PC-9 (cell line): ENCODE measurements at regions not wholly inside any gene's neighbourhood (a gene's known extent, or its start where the extent isn't known, plus 50 kb on each side); places are given as distances from the start of the nearest gene placed in this dataset.

Source experiments
- BruUV-seq: library from RNA; stranded (reverse); fragments of 400-500 nt; replicated peaks from 2 replicates; lab custom pipeline; 2021; lab: Mats Ljungman, UMichigan
- CTCF ChIA-PET: fragments of 300-600 bp; sonication (Branson Sonifier 250); formaldehyde crosslinking; loops from one replicate; lab custom pipeline; 2022; ENCODE audit warnings: antibody characterized with exemption; lab: Charles Lee
- POLR2A ChIA-PET: fragments of 300-600 bp; sonication (Branson Sonifier 250); formaldehyde crosslinking; loops from one replicate; lab custom pipeline; 2022; ENCODE audit warnings: antibody characterized with exemption; ENCODE audit not compliant: unreplicated experiment; lab: Charles Lee
- DNase-seq, 2 experiments: peaks; one replicate each; pipeline versions ENCODE4 v3.0.0 to v3.0.0-alpha.2; 2015 to 2022; ENCODE audit warnings: mixed read lengths in 1 of 2
- H2AFZ ChIP-seq: fragments of 200-600 bp; sonication (generic); 2 replicates; pipeline ENCODE4 v1.8.1; 2017; ENCODE audit warnings: antibody characterized with exemption
- H3F3A ChIP-seq: fragments of 200-600 bp; sonication (generic); 2 replicates; pipeline ENCODE4 v1.8.1; 2017; ENCODE audit warnings: antibody characterized with exemption, mild to moderate bottlenecking, low read depth; ENCODE audit not compliant: insufficient read depth
- H3K27ac ChIP-seq: fragments of 200-600 bp; sonication (generic); 2 replicates; pipeline ENCODE4 v1.6.1; 2016; ENCODE audit warnings: mixed run types
- H3K27me3 ChIP-seq: fragments of 200-600 bp; sonication (generic); 2 replicates; pipeline ENCODE4 v1.6.1; 2016; ENCODE audit warnings: low read depth, mixed run types; ENCODE audit not compliant: insufficient read depth
- H3K36me3 ChIP-seq: fragments of 200-600 bp; sonication (generic); 2 replicates; pipeline ENCODE4 v1.6.1; 2016; ENCODE audit warnings: low read depth, mixed run types
- H3K4me1 ChIP-seq: fragments of 200-600 bp; sonication (generic); replicated peaks from 2 replicates; pipeline ENCODE4 v1.6.1; 2016; ENCODE audit warnings: mixed run types; ENCODE audit not compliant: insufficient read depth
- H3K4me2 ChIP-seq: fragments of 200-600 bp; sonication (generic); 2 replicates; pipeline ENCODE4 v1.6.1; 2017; ENCODE audit warnings: mixed run types
- H3K4me3 ChIP-seq: fragments of 200-600 bp; sonication (generic); 2 replicates; pipeline ENCODE4 v1.6.1; 2016; ENCODE audit warnings: mixed run types
- H3K79me2 ChIP-seq: fragments of 200-600 bp; sonication (generic); 2 replicates; pipeline ENCODE4 v1.6.1; 2017; ENCODE audit warnings: low read depth, mixed run types
- H3K9me2 ChIP-seq: fragments of 200-600 bp; sonication (generic); 2 replicates; pipeline ENCODE4 v1.8.1; 2017; ENCODE audit warnings: mild to moderate bottlenecking; ENCODE audit not compliant: insufficient read depth
- H3K9me3 ChIP-seq: fragments of 200-600 bp; sonication (generic); 2 replicates; pipeline ENCODE4 v1.8.1; 2016; ENCODE audit warnings: low read depth; ENCODE audit not compliant: insufficient read depth
- H4K20me1 ChIP-seq: fragments of 200-600 bp; sonication (generic); 2 replicates; pipeline ENCODE4 v1.8.1; 2017; ENCODE audit not compliant: insufficient read depth
- CTCF ChIP-seq: fragments of 200-600 bp; sonication (generic); conservative IDR thresholded peaks from 2 replicates; pipeline ENCODE4 v1.6.1; 2017; ENCODE audit warnings: mixed run types, antibody characterized with exemption, mild to moderate bottlenecking, moderate library complexity
- EZH2 ChIP-seq: fragments of 200-600 bp; sonication (generic); IDR thresholded peaks from 2 replicates; pipeline ENCODE4 v1.8.0; 2017; ENCODE audit warnings: antibody characterized with exemption, low read depth
- intact Hi-C: fragments of 100-400 bp; cut with micrococcal nuclease; formaldehyde crosslinking; loops from one replicate; pipeline ENCODE4 v1.10.0; 2022; ENCODE audit not compliant: unreplicated experiment

- intact Hi-C loops, result loop anchor here (10.0 kb wide), 2 partner anchors 112 to 152 kb away; no protein-coding TSS in a partner anchor
- no peaks in the 10 kb centered on the region for H4K20me1 ChIP-seq
- H3F3A ChIP-seq, result no peaks in the 10 kb centered on the region
- H3K4me1 ChIP-seq, result peaks cover 12% of the 10 kb centered on the region
- H3K27ac ChIP-seq, result no peak overlapping the region
- no TSS peak for BruUV-seq
- H3K27me3 ChIP-seq, result no peaks in the 10 kb centered on the region
- H2AFZ ChIP-seq, result no peak overlapping the region
- no peaks in the 10 kb centered on the region for H3K36me3 ChIP-seq
- H3K79me2 ChIP-seq, result no peaks in the 10 kb centered on the region
- no peaks in the 10 kb centered on the region for H3K9me3 ChIP-seq
- no peaks in the 10 kb centered on the region for H3K9me2 ChIP-seq
- no peak overlapping the region for H3K4me3 ChIP-seq
- no peak for DNase-seq
- ChIA-PET POLR2A (no interaction called here), CTCF (no interaction called here)
- H3K4me2 ChIP-seq, result no peak overlapping the region
- TF ChIP-seq CTCF (no peak), EZH2 (no peak)
Observed at GRCh38 chr11:130672911-130673310, 224.5 kb downstream of the ADAMTS15 start.

- TF ChIP-seq EZH2 (no peak), CTCF (no peak)
- Histone ChIP-seq H3K27ac (no peak overlapping the region), H3K9me2 (no peaks in the 10 kb centered on the region), H4K20me1 (no peaks in the 10 kb centered on the region), H3K79me2 (no peaks in the 10 kb centered on the region), H2AFZ (no peak overlapping the region), H3K4me2 (no peak overlapping the region), H3F3A (no peaks in the 10 kb centered on the region), H3K4me3 (no peak overlapping the region), H3K36me3 (no peaks in the 10 kb centered on the region; the same call in 1 of the 2 replicates), H3K27me3 (no peaks in the 10 kb centered on the region), H3K4me1 (peaks cover 15% of the 10 kb centered on the region), H3K9me3 (peaks cover 5% of the 10 kb centered on the region)
- ChIA-PET CTCF (no interaction called here), POLR2A (no interaction called here)
- DNase-seq, result no peak
- intact Hi-C loops, result loop anchor here (10.0 kb wide), 2 partner anchors 111 to 151 kb away; no protein-coding TSS in a partner anchor
- no TSS peak for BruUV-seq
Observed at GRCh38 chr11:130673698-130674097, 225.3 kb downstream of the ADAMTS15 start.

- H3K27ac ChIP-seq, result no peak overlapping the region
- peaks cover 15% of the 10 kb centered on the region for H3K4me1 ChIP-seq
- no peak for TF ChIP-seq CTCF
- no peak for TF ChIP-seq EZH2
- intact Hi-C loops, result loop anchor here (10.0 kb wide), 2 partner anchors 110 to 150 kb away; no protein-coding TSS in a partner anchor
- no peaks in the 10 kb centered on the region; the same call in 1 of the 2 replicates for H3K36me3 ChIP-seq
- DNase-seq, result no peak
- ChIA-PET POLR2A (no interaction called here), CTCF (no interaction called here)
- H3K4me3 ChIP-seq, result no peak overlapping the region
- H3F3A ChIP-seq, result no peaks in the 10 kb centered on the region
- H3K27me3 ChIP-seq, result no peaks in the 10 kb centered on the region
- H3K9me2 ChIP-seq, result no peaks in the 10 kb centered on the region
- H2AFZ ChIP-seq, result no peak overlapping the region
- H4K20me1 ChIP-seq, result no peaks in the 10 kb centered on the region
- BruUV-seq, result no TSS peak
- H3K4me2 ChIP-seq, result no peak overlapping the region
- H3K79me2 ChIP-seq, result no peaks in the 10 kb centered on the region
- peaks cover 16% of the 10 kb centered on the region for H3K9me3 ChIP-seq
Observed at GRCh38 chr11:130674686-130675308, 226.4 kb downstream of the ADAMTS15 start.
